Stimulated activated naive CD8-positive, alpha-beta T cell treated with anti-CD3 and anti-CD28 coated beads, Interleukin-15, amount 100 ng/mL, for 72 hours (primary cell): ENCODE measurements at regions not wholly inside any gene's neighbourhood (a gene's known extent, or its start where the extent isn't known, plus 50 kb on each side); places are given as distances from the start of the nearest gene placed in this dataset.

Experiments
- ATAC-seq: fragments of 150-1000 bp; cut with Tn5 transposase; 2 replicates; pipeline ENCODE4 v1.10.0; 2021; ENCODE audit warnings: mild to moderate bottlenecking, moderate library complexity
- DNase-seq, 2 donors: peaks; one replicate each; pipeline ENCODE4 v3.0.0; 2021 to 2022
- H3K27ac Mint-ChIP-seq, 2 donors: one replicate each; pipeline ENCODE4 v1.8.0; 2022; ENCODE audit warnings: mild to moderate bottlenecking in 2 of 2, mixed read lengths in 2 of 2, moderate library complexity in 2 of 2
- H3K27me3 Mint-ChIP-seq: one replicate; pipeline ENCODE4 v1.8.0; 2022; ENCODE audit warnings: mixed read lengths
- H3K4me1 Mint-ChIP-seq: one replicate; pipeline ENCODE4 v1.8.0; 2022; ENCODE audit warnings: mild to moderate bottlenecking, mixed read lengths
- H3K4me3 Mint-ChIP-seq, 2 donors: one replicate each; pipeline ENCODE4 v1.8.0; 2022; ENCODE audit warnings: mild to moderate bottlenecking in 2 of 2, mixed read lengths in 2 of 2, moderate library complexity in 1 of 2
- H3K9me3 Mint-ChIP-seq, 2 donors: one replicate each; pipeline ENCODE4 v1.8.0; 2022; ENCODE audit warnings: mixed read lengths in 2 of 2

DNA sequence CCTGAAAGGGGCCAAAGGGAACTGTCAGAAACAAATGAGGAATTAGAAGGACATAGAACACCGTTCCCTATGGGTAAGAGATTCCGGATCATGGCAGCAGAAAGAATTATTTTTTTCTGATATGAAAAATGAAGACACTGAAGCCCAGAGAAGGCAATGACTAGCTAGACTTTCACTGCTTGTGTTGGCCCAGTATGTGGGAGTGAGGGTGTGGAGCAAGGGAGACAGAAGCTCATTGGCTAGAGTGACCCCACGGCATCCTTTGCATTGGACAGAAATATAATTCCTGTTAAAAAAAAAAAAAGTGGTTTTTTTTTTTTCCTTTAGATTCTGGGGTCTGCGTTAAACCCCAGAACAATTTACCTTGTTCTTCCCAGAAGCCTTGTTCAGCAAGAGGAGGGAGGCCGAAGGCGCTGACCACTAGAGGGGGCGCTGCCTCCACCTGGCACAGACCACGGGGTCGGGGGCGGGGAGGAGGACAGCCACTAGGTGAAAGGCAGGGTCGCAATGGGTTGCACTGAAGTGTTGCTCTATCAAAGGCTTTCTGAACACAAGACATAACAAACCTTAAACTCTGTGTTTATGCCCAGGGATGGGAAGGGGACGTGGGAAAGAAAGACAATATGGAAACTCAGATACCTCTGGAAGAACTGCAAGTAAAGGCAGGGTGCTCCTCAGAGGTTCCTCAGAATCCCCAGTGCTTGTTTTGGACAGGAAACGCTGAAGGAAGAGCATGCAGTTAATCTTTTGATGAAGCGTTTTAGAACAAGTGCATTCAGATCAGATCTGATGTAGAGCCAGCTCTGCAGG, 156.8 kb downstream of the KCNA5 start:
- ATAC-seq (peak; percentile 52), DNase-seq (peak; percentile 27 to 36)
- Mint-ChIP-seq H3K9me3 (no peaks in the 10 kb centered on the region), H3K4me3 (no peak overlapping the region), H3K27me3 (peaks cover 16% of the 10 kb centered on the region), H3K27ac (no peak overlapping the region), H3K4me1 (no peaks in the 10 kb centered on the region)

DNA sequence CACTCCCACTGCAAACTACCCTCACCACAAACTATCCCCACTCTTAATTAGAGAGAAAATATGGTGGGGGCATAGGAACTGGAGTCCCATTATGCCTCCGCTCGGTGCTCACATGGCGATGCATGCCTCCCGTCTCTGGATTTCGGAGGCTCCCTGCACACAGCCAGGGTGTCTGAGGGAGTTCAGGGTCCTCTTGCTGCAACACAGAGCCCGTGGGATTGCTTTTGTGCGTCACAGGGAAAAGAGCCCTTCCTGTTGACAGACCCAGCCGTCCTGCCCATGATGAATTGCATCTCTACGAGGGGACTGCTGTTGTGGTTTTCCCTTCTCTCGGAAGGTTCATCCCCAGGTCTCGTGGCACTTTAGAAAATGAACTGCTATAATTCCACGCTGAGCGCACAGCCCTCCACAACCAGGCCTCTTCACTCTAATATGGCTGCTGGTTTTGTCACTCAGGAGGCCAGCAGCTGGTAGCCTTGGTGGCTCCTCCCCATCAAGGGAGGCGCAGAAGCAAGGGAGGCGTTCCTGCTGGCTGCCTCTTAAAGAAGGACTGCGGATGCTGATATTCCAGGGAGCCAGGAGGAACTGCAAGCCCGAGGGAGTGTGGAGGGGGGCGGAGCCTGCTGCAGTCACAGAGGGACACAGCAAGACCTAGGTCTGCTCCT, 158.0 kb downstream of the KCNA5 start:
- H3K4me1 Mint-ChIP-seq, result no peaks in the 10 kb centered on the region
- no peaks in the 10 kb centered on the region for H3K9me3 Mint-ChIP-seq
- peaks cover 16% of the 10 kb centered on the region for H3K27me3 Mint-ChIP-seq
- ATAC-seq (no peak), DNase-seq (no peak)
- H3K27ac Mint-ChIP-seq, result no peak overlapping the region
- no peak overlapping the region for H3K4me3 Mint-ChIP-seq

DNA sequence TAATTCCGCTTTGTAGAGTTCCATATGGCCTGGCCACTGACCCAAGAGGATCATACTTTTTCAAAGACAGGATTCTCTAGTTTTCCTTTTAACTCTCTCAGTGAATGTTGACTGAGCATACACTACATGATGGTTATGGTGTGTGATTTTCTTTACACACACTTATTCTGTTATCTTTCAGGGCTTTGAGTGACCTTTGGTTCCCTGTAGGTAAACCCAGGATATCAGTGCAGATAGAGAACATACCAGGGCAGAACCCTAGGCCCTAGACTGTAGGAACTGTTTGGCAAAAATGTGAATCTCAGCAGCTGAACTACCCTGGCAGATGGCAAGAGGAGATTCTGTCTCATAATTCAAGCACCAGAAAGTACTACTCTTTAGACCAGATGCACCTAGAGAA, 159.6 kb downstream of the KCNA5 start:
- H3K4me1 Mint-ChIP-seq, result no peaks in the 10 kb centered on the region
- ATAC-seq, result no peak
- DNase-seq, result no peak
- no peak overlapping the region for H3K4me3 Mint-ChIP-seq
- no peaks in the 10 kb centered on the region for H3K9me3 Mint-ChIP-seq
- no peak overlapping the region for H3K27ac Mint-ChIP-seq
- H3K27me3 Mint-ChIP-seq, result peaks cover 16% of the 10 kb centered on the region

DNA sequence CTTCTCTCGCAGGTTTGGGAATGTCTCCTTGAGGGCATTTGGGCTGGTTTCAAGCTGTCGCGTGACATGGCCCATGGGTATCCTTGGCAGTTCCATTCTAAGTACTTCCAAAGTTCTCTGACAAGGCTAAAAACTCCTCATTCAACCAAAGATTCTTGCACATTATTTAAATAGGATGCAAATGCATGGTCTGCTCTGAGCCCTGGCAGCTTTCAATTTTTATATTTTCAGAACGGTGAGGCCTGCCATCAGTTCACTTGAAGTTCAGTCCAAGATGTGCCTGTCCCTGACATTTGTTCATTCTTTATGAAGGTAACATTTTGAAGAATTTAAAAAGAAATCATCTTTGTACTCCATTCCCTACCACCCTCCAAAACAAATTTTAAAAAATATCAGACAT, 160.0 kb downstream of the KCNA5 start:
- Mint-ChIP-seq H3K4me1 (no peaks in the 10 kb centered on the region), H3K27ac (no peak overlapping the region), H3K9me3 (no peaks in the 10 kb centered on the region), H3K27me3 (peaks cover 16% of the 10 kb centered on the region), H3K4me3 (no peak overlapping the region)
- ATAC-seq (no peak), DNase-seq (no peak)

DNA sequence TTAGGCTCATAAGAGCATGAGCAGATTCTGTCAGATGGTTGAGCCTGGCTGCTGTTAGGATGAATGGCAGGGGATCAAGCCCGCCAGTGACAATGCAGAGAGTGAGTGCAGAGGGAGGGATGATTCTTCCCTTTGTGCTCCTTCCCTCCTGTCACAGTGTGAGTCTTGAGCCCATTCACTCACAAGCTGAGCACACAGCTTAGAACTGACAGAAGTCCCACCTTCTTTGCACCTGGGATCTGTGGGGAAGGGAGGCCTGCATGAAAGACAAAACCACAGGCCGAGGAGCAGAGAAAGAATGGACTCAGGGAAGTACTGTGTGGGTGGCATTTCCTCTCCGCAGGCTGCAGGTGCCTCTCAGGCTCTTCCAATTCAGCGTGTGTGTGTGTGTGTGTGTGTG, 160.6 kb downstream of the KCNA5 start:
- ATAC-seq (no peak), DNase-seq (no peak)
- Mint-ChIP-seq H3K27ac (peak overlapping the region in 1 of 2 donors; percentile 64), H3K4me3 (no peak overlapping the region), H3K4me1 (no peaks in the 10 kb centered on the region), H3K9me3 (no peaks in the 10 kb centered on the region), H3K27me3 (peaks cover 15% of the 10 kb centered on the region)

DNA sequence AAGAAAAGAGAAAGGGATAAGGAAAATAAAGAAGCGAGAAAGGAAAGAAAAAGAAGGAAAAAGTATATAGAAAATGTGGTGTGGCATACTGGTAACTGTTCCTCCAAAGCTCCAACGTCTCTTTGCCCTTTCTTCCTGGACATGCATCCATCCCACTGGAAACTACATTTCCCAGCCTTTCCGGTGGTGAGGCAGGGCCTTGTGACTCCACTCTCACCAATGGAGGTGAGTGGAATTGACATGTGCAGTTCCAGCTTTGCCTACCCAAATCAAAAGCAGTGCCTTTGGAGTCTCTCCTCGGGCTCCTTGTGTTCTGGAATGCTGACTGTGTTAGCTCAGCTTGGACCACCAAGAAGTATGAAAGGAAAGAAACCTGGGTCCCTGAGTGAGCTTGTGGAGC, 161.2 kb downstream of the KCNA5 start:
- no peaks in the 10 kb centered on the region for H3K4me1 Mint-ChIP-seq

DNA sequence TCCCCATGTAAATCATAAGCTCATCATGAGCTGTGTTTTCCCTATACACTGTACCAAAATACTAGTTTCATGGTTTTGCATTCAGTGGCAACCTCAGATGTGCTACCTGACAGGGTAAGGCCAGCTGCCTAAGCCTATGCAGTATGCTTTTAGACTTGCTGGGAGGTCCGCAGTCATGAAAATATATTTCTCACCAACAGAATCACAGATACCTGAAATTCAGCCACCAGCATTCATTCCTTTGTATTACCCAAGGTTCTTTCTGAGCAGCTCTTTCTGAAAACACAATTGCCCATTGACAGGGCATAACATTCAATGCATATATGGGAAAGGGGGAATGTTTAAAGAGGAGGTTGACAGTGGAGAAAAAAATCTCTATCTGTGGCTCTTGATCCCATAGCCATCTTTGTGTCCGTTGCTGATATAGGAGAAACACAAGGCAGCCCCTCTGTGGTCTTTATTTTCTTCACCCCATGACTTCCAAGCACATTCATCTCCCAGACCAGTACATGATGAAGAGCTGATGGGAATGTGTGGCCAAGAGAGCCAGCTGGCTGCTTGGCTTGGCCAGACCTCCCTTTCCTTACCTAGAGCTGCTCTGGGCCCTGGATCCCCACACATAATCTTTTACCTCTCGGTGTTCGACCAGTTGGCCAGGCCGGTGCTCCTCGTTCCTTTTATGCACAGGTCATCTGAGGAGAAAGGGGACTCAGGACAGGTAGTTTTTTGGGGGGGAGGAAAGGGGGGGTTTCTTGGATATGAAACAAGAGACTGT, 162.9 kb downstream of the KCNA5 start:
- no peaks in the 10 kb centered on the region for H3K9me3 Mint-ChIP-seq
- ATAC-seq, result no peak

More for the DNA sequence above, 161.2 kb downstream of the KCNA5 start:
- Mint-ChIP-seq H3K27ac (no peak overlapping the region), H3K9me3 (no peaks in the 10 kb centered on the region), H3K27me3 (peaks cover 9% of the 10 kb centered on the region), H3K4me3 (no peak overlapping the region)
- DNase-seq (no peak), ATAC-seq (no peak)

DNA sequence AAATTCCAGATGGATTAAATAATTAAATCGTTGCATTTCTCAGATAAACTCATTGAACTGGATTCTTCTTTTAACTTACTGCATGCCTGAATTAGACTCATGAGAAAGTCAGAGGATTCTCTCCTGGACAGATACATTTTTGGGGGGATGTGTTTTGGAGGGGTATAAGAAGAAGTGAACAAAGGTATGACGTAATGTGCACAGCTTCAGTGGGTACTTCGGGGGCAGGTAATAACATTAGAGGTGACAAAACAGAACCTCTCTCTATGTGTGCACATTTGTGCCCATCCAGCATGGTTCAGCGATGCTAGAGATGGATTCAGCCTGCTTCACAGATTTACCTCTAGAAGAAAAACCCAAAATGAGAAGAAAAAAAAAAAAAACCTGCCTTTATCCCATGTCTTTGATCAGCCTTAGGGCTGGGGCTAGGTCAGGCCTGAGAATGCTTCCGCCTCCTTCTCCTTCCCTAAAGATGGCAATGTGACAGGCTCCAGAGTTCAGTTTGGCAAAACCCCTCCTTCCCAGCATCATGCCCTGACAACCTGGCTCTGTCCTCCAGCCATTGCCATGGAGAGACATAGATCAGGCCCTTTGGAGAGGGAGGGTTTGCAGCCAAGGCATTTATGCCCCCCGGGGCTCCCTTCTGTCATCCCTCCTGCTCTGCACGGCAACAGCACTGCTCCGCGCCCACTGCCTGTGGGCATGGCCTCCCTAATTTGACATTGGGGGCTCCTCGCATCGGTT, 166.7 kb downstream of the KCNA5 start:
- Mint-ChIP-seq H3K27me3 (peaks cover 18% of the 10 kb centered on the region), H3K9me3 (no peaks in the 10 kb centered on the region), H3K4me3 (no peak overlapping the region), H3K27ac (no peak overlapping the region), H3K4me1 (no peaks in the 10 kb centered on the region)
- no peak for DNase-seq
- no peak for ATAC-seq

More for the DNA sequence above, 162.9 kb downstream of the KCNA5 start:
- no peak for DNase-seq
- Mint-ChIP-seq H3K4me1 (no peaks in the 10 kb centered on the region), H3K27me3 (no peaks in the 10 kb centered on the region), H3K4me3 (no peak overlapping the region), H3K27ac (no peak overlapping the region)

DNA sequence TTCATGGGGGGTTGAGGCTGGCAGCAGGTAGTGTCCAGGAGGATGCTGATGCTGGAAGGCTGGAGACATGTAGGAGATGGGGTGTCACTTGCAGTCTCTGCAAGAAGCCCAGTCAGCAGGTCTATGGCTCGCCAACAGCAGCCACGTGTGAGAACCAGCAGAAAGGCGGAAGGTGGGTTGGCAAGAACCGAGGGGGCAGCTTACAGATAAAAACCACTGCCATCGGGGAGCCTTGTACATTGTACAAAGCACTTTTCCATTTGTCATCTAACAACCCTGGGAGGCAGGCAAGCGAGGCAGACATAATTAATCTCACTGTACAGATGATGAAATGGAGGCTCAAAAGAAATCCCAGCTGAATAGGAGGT, 167.2 kb downstream of the KCNA5 start:
- no peak overlapping the region for H3K4me3 Mint-ChIP-seq
- no peaks in the 10 kb centered on the region for H3K9me3 Mint-ChIP-seq
- no peak overlapping the region for H3K27ac Mint-ChIP-seq
- DNase-seq (no peak), ATAC-seq (no peak)
- H3K4me1 Mint-ChIP-seq, result no peaks in the 10 kb centered on the region
- peaks cover 24% of the 10 kb centered on the region for H3K27me3 Mint-ChIP-seq

DNA sequence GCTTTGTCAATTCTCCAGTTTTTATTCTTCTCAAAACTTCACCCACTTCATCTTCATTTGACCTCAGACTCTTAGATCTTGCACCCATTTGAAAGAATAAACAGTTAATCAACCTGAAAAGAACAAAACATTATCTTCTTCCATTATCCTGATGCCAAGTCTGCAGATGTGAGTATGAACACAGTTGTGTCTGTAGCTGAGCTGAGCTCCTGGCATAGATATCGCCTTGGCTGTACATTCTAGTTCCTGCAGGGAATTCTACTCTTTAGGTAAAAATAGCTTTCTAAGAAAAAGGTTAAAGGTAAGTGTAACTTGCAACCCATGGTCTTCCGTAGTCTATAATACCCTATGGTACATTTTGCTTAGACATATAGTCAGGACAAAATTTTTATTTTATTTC, 169.7 kb downstream of the KCNA5 start:
- peak overlapping the region in 1 of 2 donors; percentile 37 for H3K27ac Mint-ChIP-seq
- peaks cover 38% of the 10 kb centered on the region for H3K27me3 Mint-ChIP-seq
- ATAC-seq (no peak), DNase-seq (no peak)
- H3K9me3 Mint-ChIP-seq, result no peaks in the 10 kb centered on the region
- no peaks in the 10 kb centered on the region for H3K4me1 Mint-ChIP-seq
- H3K4me3 Mint-ChIP-seq, result no peak overlapping the region

DNA sequence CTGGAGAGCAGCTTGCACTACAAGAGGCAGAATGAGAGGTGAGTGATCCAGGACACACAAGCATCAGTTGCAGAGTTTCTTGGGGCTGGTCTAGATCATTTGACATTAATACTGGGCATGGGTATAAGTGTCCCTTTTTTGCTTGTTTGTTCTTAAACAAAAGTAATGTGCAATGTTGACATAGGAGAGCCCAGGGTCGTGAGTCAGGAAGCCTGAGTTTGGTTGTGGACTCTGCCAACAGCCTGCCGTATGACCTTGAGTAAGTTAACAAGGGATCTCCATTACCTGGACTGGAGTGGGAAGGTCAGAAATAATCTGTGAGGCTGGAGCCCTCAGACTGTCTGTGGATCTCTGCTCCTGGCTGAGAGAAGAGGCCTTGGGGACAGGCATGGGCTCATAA, 170.3 kb downstream of the KCNA5 start:
- no peak for DNase-seq
- no peak overlapping the region for H3K4me3 Mint-ChIP-seq
- peaks cover 45% of the 10 kb centered on the region for H3K27me3 Mint-ChIP-seq
- H3K27ac Mint-ChIP-seq, result peak overlapping the region in 1 of 2 donors; percentile 37
- ATAC-seq, result no peak
- no peaks in the 10 kb centered on the region for H3K9me3 Mint-ChIP-seq
- H3K4me1 Mint-ChIP-seq, result no peaks in the 10 kb centered on the region

DNA sequence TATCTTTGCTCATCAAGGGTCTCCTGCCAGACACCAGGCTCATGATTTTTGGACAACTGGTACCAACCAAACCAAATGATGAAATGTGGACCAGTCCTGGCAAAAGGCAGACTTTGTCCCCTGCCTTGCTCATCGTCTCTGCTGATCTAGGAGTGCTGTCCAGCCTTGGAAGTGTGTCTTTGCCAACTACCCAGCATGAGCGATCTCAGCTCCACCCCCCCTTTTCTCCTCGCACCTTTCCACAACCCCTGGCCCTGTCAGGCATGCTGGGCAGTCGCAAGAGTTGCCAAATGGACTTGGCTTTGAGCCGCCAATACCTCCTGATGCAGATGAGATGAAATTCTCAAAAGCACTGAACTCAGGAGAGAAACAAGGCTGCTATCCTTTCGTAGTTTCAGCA, 174.3 kb downstream of the KCNA5 start:
- H3K4me1 Mint-ChIP-seq, result peaks cover 20% of the 10 kb centered on the region
- H3K9me3 Mint-ChIP-seq, result no peaks in the 10 kb centered on the region
- DNase-seq, result no peak
- no peak for ATAC-seq
- H3K27ac Mint-ChIP-seq, result peak overlapping the region in 1 of 2 donors; percentile 37
- peaks cover 63% of the 10 kb centered on the region for H3K27me3 Mint-ChIP-seq
- no peak overlapping the region for H3K4me3 Mint-ChIP-seq

DNA sequence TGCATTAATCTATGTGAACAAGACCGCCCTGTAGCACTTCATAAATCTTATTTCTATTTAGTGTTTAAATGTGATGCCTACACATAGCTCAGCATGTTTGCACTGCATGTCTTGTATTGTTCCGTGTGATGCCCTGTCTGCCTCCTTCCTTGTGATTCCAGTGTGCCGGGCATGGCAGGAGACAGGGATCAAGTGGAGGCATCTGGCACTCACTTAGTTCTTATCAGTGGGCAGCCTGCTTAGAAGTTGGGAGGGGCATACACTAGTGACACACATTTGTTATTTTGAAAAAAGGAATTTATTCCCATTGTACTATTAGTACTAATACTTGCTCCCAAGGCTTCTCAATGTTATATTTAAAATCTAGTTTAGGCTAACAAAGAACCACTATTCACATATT, 176.4 kb downstream of the KCNA5 start:
- DNase-seq (no peak), ATAC-seq (no peak)
- H3K27ac Mint-ChIP-seq, result no peak overlapping the region
- peaks cover 60% of the 10 kb centered on the region for H3K27me3 Mint-ChIP-seq
- peaks cover 20% of the 10 kb centered on the region for H3K4me1 Mint-ChIP-seq
- no peak overlapping the region for H3K4me3 Mint-ChIP-seq
- no peaks in the 10 kb centered on the region for H3K9me3 Mint-ChIP-seq

DNA sequence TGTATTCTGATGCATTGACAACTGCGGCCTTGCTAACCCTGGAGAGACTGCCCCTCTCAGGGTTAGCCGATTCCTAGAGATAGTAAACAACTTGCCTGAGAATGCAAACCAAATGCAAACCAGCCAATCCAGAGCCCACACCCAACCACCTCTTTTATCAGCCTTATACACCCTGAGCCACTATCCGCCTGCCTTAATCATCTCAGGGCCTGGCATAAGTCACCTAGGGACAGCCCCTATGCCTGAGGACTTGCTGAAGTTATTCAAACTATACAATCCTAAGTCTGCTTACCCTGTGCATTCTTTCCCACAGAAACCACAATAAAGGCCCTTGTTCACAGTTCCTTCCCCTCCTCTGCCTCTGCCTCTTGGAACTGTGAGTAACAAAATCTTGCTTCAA, 177.2 kb downstream of the KCNA5 start:
- Mint-ChIP-seq H3K27ac (no peak overlapping the region), H3K9me3 (no peaks in the 10 kb centered on the region), H3K4me3 (no peak overlapping the region), H3K27me3 (peaks cover 60% of the 10 kb centered on the region), H3K4me1 (peaks cover 20% of the 10 kb centered on the region)
- DNase-seq (peak; percentile 44 to 46), ATAC-seq (peak; percentile 98)

DNA sequence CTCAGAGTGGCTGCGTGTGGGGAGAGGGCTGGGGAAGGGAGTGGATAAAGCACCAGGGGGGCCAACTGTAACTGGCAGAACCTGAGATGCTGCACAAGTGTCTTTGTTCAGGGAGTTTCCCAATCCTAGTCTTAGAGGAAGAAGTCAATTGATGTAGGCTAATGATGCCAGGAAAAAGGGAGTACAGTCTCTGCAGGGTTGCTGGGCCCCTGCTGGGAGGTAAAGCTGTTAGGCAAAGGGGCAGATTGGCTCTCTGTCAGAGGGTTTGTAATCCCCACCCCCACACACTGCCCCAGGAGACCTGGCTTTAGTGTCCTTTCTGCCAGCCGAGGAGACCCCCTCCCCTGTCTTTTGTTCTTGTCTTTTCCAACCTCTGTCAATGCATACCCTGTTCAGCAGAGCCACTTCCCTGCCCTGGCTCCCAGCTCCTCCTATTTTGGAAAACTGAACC, 178.4 kb downstream of the KCNA5 start:
- ATAC-seq, result no peak

More for the DNA sequence above, 178.4 kb downstream of the KCNA5 start:
- Mint-ChIP-seq H3K4me1 (peaks cover 20% of the 10 kb centered on the region), H3K9me3 (no peaks in the 10 kb centered on the region), H3K4me3 (no peak overlapping the region), H3K27ac (no peak overlapping the region), H3K27me3 (peaks cover 59% of the 10 kb centered on the region)
- no peak for DNase-seq
